Activated effector memory CD4-positive, alpha-beta T cell treated with Interleukin-2 at 50 U/mL for 16 hours (primary cell): ENCODE measurements at regions not wholly inside any gene's neighbourhood (a gene's known extent, or its start where the extent isn't known, plus 50 kb on each side); places are given as distances from the start of the nearest gene placed in this dataset.
"Not testable (repeated sequence)": the region's sequence is repeated elsewhere in the genome, so short reads cannot be mapped to it uniquely, and the experiment has no call there.

Experiments used
- DNase-seq: peaks from one replicate; pipeline ENCODE4 v3.0.0-alpha.2; 2020

DNA sequence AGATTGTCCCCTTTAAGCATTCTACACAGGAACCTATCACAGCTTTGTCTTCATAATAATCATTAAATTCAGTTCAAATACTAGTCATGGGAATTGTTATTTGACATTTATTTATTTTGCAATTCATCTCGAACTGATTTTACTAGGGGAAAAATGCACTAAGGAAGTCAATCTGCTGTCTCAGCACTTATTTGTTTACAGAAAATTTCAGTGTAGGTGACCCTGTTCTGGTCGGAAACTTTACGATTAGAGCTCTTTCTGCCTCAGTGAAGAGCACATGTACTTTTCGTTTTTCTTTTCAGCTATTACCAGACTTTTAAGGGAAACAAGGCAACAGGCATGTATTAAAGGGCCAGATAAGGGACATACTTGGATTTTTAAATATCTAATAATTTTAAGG lies 1405.7 kb upstream of the ZEB2 start:
- DNase-seq: no peak

DNA sequence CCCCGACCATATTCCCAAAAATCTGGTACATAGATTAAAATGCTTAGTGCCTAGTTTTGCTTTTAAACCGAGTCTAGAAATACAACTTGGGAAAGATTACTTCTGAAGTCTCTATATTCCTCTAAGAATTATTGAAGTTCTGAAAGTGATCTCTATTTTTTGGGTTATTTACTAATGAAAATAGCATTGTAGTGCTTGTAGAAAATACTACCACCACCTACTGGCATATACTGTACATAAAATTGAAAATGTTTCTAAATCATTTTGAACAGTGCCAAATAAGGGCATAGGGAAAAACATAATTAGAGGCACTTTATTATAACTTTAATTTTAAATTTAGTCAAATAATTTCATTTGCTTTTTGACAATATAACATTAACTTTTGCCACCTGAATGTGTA lies 1399.6 kb upstream of the ZEB2 start:
- DNase-seq: no peak

DNA sequence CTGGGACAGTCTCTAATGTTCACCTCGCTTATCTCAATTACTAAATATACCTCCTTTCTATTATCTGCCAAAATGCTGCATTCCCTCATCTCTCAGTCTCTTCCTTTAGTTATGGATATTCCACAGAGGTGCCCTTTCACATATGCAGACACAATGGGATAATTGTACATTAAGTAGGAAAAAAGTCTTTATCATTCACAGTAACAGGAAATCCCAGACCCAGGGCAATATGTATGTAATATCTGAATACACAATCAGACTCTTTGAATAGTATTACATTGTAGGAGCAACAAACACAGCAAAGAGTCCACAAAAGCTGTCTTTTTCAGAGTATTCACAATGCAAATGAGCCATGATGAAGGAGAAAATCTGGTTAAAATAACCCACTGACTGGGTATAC lies 1399.0 kb upstream of the ZEB2 start:
- DNase-seq: no peak

DNA sequence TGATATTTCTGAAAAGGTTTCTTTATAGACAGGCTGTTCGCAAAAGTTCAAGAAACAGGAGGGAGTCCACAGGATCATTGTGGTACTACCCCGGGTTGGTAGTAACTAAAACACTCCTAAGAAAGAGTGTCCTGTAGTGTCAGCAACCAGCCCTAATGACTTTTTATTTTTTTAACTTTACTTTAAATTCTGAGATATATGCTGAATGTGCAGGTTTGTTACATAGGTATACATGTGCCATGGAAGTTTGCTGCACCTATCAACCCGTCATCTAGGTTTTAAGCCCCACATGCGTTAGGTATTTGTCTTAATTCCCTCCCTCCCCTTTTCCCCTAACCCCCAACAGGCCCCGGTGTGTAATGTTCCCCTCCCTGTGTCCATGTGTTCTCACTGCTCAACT lies 1396.9 kb upstream of the ZEB2 start:
- no peak for DNase-seq

DNA sequence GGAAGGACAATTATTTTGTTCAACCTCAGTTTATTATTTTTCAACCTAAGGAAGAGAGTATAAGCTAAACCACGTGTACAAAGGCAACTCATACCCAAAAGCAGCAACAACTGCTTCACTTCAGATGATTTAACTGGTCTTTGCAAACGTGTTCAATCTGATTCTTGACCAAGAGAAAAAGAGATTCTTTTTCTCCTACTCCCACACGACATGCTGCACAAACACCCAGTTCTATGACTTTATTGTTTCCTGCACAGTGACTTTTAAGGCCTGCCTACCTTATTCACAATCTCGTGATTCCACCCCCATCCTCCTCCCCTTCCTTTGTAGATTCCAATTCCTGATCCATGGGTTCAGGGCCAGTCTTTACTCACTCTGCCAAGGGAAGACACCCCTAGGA lies 1394.8 kb upstream of the ZEB2 start:
- no peak for DNase-seq

DNA sequence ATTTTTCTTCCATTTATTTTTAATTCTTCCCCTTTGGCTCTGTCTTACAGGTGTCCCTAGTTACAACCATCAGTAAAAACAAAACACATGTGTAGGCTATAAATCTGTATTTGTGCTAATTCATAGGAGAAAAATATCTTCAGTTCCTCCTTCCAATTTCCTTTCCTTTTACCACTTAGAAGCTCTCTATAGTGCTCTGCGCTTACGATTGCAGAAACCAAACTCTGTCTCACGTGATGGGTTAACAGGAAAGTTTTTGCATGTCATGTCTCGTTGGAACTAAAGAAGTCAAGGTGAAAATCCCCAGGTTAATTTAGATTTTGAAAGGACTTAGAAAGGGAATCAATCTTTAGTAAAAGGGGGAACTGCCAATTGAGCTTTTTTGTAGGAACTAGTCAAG lies 1390.5 kb upstream of the ZEB2 start:
- no peak for DNase-seq

- no peak for DNase-seq
Observed at GRCh38 chr2:145909766-145910165, 1389.8 kb upstream of the ZEB2 start.

GRCh38 chr2:145909175-145909755 lies 1389.3 kb upstream of the ZEB2 start:
- no peak for DNase-seq

- DNase-seq: no peak
Observed at GRCh38 chr2:145906354-145906753, 1386.4 kb upstream of the ZEB2 start.

GRCh38 chr2:145905371-145905770 lies 1385.5 kb upstream of the ZEB2 start:
- DNase-seq: no peak

- no peak for DNase-seq
Observed at GRCh38 chr2:145897151-145897550, 1377.2 kb upstream of the ZEB2 start.

GRCh38 chr2:145887915-145888314 lies 1368.0 kb upstream of the ZEB2 start:
- DNase-seq: no peak

GRCh38 chr2:145880997-145881396 lies 1361.1 kb upstream of the ZEB2 start:
- not testable (repeated sequence) for DNase-seq

- no peak for DNase-seq
Observed at GRCh38 chr2:145875016-145875415, 1355.1 kb upstream of the ZEB2 start.

DNA sequence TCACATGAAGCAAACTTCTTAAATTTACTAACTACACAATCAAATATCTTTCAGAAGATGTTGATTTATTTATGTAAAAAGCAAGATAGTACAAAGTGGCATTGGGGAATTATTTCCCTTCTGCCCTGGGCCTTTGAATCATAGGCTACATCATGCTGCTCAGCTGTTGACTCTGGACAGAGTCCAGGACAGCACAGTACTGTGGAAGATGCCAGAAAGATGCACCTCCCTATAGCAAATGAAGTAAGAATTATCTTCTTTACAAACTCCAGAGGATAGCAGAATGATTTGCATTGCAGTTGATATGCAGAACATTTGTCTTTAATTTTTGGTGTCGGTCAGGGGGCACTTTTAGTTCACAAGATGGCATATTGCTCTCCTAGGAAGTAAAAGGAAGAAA lies 1354.5 kb upstream of the ZEB2 start:
- no peak for DNase-seq

GRCh38 chr2:145864501-145864900 lies 1344.6 kb upstream of the ZEB2 start:
- no peak for DNase-seq

- DNase-seq: no peak
Observed at GRCh38 chr2:145861940-145862339, 1342.0 kb upstream of the ZEB2 start.

GRCh38 chr2:145860083-145860482 lies 1340.2 kb upstream of the ZEB2 start:
- DNase-seq: no peak

GRCh38 chr2:145855142-145855541 lies 1335.2 kb upstream of the ZEB2 start:
- DNase-seq: no peak

GRCh38 chr2:145854039-145854755 lies 1334.3 kb upstream of the ZEB2 start:
- no peak for DNase-seq

DNA sequence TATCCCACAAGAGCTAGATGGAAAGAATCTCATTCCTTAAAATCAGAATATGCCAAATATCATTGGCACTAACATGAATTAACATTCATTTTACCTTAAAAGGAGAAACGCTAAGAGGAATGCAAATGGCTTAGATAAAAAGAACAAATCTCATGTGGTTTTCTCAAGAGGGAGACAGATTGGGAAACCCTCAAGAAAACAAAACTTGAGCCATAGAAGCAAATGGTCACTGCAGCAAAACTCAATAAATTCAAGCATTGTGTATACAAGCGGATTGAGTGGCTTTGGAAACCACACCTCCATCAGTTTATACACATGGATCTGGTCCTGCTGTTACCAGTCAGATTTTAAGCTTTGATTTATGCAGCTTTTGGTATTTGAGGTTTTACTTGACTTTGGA lies 1331.8 kb upstream of the ZEB2 start:
- no peak for DNase-seq

- DNase-seq: no peak
Observed at GRCh38 chr2:145849466-145849865, 1329.5 kb upstream of the ZEB2 start.

DNA sequence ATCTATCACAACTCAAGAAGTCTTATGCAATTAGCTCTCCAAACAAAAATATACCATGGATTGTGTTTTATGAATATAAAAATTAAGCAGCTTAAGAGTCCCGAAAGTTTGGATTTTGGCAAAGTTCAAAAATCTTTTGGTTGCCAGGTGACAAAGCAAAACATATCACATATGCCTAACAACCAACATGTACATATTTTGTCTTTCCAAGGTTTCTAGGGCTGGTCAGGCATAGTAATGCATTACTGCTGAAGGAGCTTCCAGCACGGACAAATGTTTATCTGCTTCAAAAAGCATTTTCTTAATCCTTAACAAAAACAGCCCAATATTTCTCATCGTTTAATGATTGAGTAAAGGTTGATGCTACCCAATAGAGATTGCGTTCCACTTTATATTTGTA lies 1327.1 kb upstream of the ZEB2 start:
- DNase-seq: no peak

- DNase-seq: no peak
Observed at GRCh38 chr2:145845923-145846322, 1326.0 kb upstream of the ZEB2 start.
